ENCODE measurements at regions not wholly inside any gene's neighbourhood (a gene's known extent, or its start where the extent isn't known, plus 50 kb on each side); places are given as distances from the start of the nearest gene placed in this dataset.

- no peak overlapping the region for H3K4me2 ChIP-seq (ENCODE audit: control insufficient read depth, extremely low read depth, insufficient read depth, low read depth, low read length)
- no peak for FAIRE-seq
- dilution Hi-C loops (cut with MboI; ENCODE audit: extremely low pct_ligation_motif_present, low sequenced_read_pairs): no loop called here
Measured at GRCh38 chr3:145951441-145951840, 209.5 kb downstream of the PLOD2 start.

GRCh38 chr3:145952536-145952935, 208.4 kb downstream of the PLOD2 start:
- dilution Hi-C loops (cut with MboI; ENCODE audit: extremely low pct_ligation_motif_present, low sequenced_read_pairs): no loop called here
- Histone ChIP-seq H3K27me3 (ENCODE audit: control insufficient read depth, extremely low read depth, insufficient read depth, low read length) (no peaks in the 10 kb centered on the region), H3K27ac (ENCODE audit: control insufficient read depth, insufficient read depth, low read length) (no peak overlapping the region), H3K36me3 (ENCODE audit: control insufficient read depth in 2 of 2, extremely low read depth in 1 of 2, insufficient read depth in 2 of 2, low read length in 2 of 2) (no peaks in the 10 kb centered on the region), H3K9me3 (ENCODE audit: control insufficient read depth, low read depth, low read length) (no peaks in the 10 kb centered on the region), H2AFZ (ENCODE audit: control insufficient read depth, low read length) (no peak overlapping the region), H3K4me3 (ENCODE audit: control insufficient read depth in 2 of 3, extremely low read depth in 1 of 3, insufficient read depth in 2 of 3, low read depth in 1 of 3, low read length in 3 of 3) (no peak overlapping the region), H4K20me1 (ENCODE audit: control insufficient read depth, extremely low read depth, insufficient read depth, low read length) (no peaks in the 10 kb centered on the region), H3K4me2 (ENCODE audit: control insufficient read depth, extremely low read depth, insufficient read depth, low read depth, low read length) (no peak overlapping the region), H3K4me1 (ENCODE audit: control insufficient read depth, extremely low read depth, insufficient read depth, low read length) (no peaks in the 10 kb centered on the region), H3K79me2 (ENCODE audit: control insufficient read depth, insufficient read depth, low read length) (no peaks in the 10 kb centered on the region), H3K9me1 (ENCODE audit: control insufficient read depth, extremely low read depth, insufficient read depth, low read length) (no peaks in the 10 kb centered on the region), H3K9ac (ENCODE audit: control insufficient read depth, extremely low read depth, insufficient read depth, low read length) (no peak overlapping the region)
- TF ChIP-seq CTCF (optimal IDR thresholded peaks at IDR 0.05 in 1 of 3, IDR thresholded peaks at IDR 0.05 in 1 of 3, conservative IDR thresholded peaks at IDR 0.05 in 1 of 3; ENCODE audit: extremely low read depth in 1 of 3, insufficient read depth in 2 of 3, low read length in 3 of 3): no peak
- no peak for TF ChIP-seq EZH2 (IDR thresholded peaks at IDR 0.05; ENCODE audit: low read length)
- DNase-seq (ENCODE audit: low read depth, low spot score) (peak; percentile 17), FAIRE-seq (no peak)

More at GRCh38 chr3:145951441-145951840, 209.5 kb downstream of the PLOD2 start:
- TF ChIP-seq EZH2 (IDR thresholded peaks at IDR 0.05; ENCODE audit: low read length): no peak
- no peak for TF ChIP-seq CTCF (optimal IDR thresholded peaks at IDR 0.05 in 1 of 3, IDR thresholded peaks at IDR 0.05 in 1 of 3, conservative IDR thresholded peaks at IDR 0.05 in 1 of 3; ENCODE audit: extremely low read depth in 1 of 3, insufficient read depth in 2 of 3, low read length in 3 of 3)
- H3K4me3 ChIP-seq (ENCODE audit: control insufficient read depth in 2 of 3, extremely low read depth in 1 of 3, insufficient read depth in 2 of 3, low read depth in 1 of 3, low read length in 3 of 3): no peak overlapping the region
- H3K4me1 ChIP-seq (ENCODE audit: control insufficient read depth, extremely low read depth, insufficient read depth, low read length): no peaks in the 10 kb centered on the region
- H3K9me1 ChIP-seq (ENCODE audit: control insufficient read depth, extremely low read depth, insufficient read depth, low read length): no peaks in the 10 kb centered on the region
- no peak for DNase-seq (ENCODE audit: low read depth, low spot score)
- no peak overlapping the region for H2AFZ ChIP-seq (ENCODE audit: control insufficient read depth, low read length)
- no peaks in the 10 kb centered on the region for H3K9me3 ChIP-seq (ENCODE audit: control insufficient read depth, low read depth, low read length)
- no peak overlapping the region for H3K9ac ChIP-seq (ENCODE audit: control insufficient read depth, extremely low read depth, insufficient read depth, low read length)
- no peak overlapping the region for H3K27ac ChIP-seq (ENCODE audit: control insufficient read depth, insufficient read depth, low read length)
- no peaks in the 10 kb centered on the region for H3K36me3 ChIP-seq (ENCODE audit: control insufficient read depth in 2 of 2, extremely low read depth in 1 of 2, insufficient read depth in 2 of 2, low read length in 2 of 2)
- no peaks in the 10 kb centered on the region for H4K20me1 ChIP-seq (ENCODE audit: control insufficient read depth, extremely low read depth, insufficient read depth, low read length)
- H3K79me2 ChIP-seq (ENCODE audit: control insufficient read depth, insufficient read depth, low read length): no peaks in the 10 kb centered on the region
- no peaks in the 10 kb centered on the region for H3K27me3 ChIP-seq (ENCODE audit: control insufficient read depth, extremely low read depth, insufficient read depth, low read length)
